ENCODE measurements at regions not wholly inside any gene's neighbourhood (a gene's known extent, or its start where the extent isn't known, plus 50 kb on each side); places are given as distances from the start of the nearest gene placed in this dataset.
A peak's percentile ranks its signal among the peaks of the same experiment; 100 is the strongest.

DNA sequence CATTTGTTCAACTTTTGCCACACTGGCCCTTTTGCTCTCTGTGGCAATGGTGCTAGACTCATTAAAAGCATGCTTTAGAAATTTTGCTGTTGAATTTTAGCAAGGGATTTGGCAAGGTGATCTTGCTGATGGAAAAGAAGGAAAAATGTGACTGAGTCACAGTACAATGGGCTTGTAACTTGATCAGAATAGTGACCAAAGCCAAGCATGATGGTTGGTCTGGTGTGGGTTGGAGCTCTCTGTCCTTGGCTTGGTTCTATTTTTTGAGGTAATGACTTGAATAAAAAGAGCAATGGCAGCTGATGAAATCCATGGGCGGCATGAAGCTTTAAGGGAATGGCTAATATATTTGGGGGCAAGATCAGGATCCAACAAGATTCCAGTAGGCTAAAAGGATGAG is 114.4 kb upstream of the ZNF366 start:
- no peak for DNase-seq (ENCODE audit: low read depth, low spot score)

DNA sequence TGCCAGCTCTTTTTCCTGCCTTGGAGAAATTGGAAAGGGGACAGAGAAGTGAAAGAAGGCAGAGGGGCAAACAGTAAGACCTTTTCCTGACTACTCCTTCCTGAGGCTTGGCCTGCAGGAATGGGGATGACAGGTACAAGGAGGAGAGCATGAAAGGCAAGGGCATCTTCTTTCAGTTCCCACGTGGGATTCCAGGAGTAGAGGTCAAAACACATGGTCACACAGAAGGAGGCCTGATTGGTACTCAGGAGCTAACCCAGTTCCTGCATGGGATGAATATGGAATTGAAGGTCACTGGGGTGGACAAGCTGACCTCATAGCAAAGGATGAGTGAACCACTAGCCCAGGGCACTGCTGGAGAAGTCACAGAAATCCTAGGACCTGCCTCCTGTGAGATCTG is 112.5 kb upstream of the ZNF366 start:
- DNase-seq (ENCODE audit: low read depth, low spot score), result no peak

DNA sequence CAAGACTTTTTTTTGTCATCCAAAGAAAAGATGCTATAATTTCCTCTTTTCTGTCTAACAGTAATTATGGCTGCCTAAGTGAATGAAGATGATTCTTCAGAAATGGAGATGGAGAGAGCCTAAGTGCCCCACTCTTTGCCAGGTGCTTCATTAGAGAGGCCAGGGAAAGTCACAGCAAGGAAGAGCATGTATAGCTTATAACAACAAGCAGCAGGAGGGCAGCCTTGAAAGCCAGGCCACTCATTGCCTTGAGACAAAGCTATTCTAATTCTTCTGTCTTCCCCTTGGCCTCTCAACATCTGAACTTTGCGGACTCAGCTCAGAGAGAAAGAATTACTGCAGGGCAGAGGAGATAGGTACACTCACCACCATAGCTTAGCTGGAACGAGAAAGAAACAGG is 112.0 kb upstream of the ZNF366 start:
- no peak for DNase-seq (ENCODE audit: low read depth, low spot score)

- no peak for DNase-seq (ENCODE audit: low read depth, low spot score)
Observed at GRCh38 chr5:72618708-72619107, 111.5 kb upstream of the ZNF366 start.

- no peak for DNase-seq (ENCODE audit: low read depth, low spot score)
Observed at GRCh38 chr5:72615061-72615460, 107.9 kb upstream of the ZNF366 start.

DNA sequence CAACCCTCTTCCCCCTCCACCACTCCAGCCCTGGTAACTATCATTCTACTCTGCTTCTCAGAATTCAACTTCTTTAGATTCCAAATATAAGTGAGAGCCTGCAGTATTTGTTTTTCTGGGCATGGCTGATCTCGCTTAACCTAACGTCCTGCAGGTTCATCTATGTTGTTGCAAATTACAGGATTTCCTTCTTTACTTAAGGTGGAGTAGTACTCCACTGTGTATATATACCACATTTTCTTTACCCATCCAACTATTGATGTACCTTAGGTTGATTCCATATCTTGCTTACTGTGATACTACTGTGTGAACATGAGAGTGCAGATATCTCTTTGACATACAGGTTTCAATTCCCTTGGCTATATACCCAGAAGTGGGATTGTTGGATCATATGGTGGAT is 106.3 kb upstream of the ZNF366 start:
- no peak for DNase-seq (ENCODE audit: low read depth, low spot score)

DNA sequence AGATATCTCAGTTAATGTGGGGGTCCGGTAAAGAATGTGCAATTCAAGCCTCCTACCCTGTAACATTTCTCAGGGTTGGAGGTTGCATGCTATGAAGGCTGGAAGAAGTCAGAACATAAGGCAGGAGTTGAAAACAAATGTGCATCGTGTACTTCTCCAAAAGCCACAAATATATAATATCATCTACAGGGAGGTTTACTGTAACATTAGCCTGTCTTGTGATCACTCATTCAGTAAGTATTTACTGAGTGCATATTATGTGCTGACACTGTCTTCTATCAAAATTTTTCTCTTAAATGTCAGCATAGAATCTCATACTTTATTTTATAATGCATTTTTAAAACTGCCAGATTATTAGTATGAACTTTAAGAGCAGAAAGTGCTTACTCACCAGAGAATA is 105.6 kb upstream of the ZNF366 start:
- no peak for DNase-seq (ENCODE audit: low read depth, low spot score)

- peak; percentile 71 for DNase-seq (ENCODE audit: low read depth, low spot score)
Observed at GRCh38 chr5:72611118-72611730, 104.0 kb upstream of the ZNF366 start.

GRCh38 chr5:72608926-72609325 is 101.7 kb upstream of the ZNF366 start:
- no peak for DNase-seq (ENCODE audit: low read depth, low spot score)

DNA sequence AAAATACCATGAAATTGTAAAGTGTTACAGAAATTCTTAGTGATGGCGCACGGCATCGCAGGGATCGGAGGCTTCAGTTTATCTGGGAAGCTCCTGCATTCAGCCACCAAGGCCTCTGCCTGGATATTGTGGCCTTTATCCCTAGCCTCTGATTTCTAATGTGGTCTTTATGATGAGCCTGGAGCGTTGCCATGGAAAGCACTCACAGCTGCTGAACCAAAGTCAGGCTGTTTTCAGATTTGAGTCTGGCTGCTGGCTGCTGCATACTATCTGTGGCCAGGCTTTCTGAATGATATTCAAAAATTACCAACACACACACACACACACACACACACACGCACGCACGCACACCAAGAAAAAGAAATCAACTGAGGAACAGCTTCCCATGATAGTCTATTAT is 101.1 kb upstream of the ZNF366 start:
- DNase-seq (ENCODE audit: low read depth, low spot score), result no peak

DNA sequence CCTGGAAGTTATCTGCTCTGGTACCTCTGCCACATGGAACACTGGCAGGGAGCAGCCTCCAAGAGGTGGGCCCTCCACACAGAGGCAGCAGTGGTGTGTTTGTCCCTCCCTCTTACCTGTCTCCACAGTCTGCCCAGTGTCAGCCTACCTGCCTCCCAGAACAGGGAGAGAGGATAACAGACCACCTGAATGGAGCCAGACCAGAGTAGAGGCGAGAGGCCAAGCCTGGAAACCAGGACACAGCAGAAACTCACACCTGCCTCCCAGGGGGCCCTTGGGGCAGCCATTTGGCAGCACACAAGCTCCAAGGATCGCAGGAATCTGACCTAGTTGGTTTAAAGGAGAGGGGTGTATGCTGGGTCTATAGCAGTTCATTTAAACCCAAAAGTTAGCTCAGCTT is 100.2 kb upstream of the ZNF366 start:
- no peak for DNase-seq (ENCODE audit: low read depth, low spot score)

- DNase-seq (ENCODE audit: low read depth, low spot score), result no peak
Observed at GRCh38 chr5:72606525-72606924, 99.3 kb upstream of the ZNF366 start.

DNA sequence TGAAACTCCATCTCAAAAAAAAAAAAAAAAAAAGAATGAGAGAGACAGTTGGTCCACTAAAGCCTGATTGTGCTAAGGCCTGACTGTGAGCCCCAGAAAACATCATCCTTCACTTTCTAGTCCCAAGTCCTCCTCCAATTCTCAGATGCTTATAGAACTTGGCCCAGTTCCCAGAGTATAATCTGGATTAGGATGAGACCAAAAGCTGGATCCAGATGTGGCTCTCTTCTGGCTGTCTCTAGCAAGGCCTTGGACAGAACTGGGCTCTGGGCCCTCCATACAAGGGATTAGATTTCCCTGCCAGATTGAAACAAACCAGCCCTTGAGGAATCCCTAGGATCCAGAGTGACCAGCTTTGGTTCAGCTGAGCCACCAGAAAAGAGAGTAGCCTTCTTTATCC is 98.4 kb upstream of the ZNF366 start:
- no peak for DNase-seq (ENCODE audit: low read depth, low spot score)

GRCh38 chr5:72604798-72605154 is 97.6 kb upstream of the ZNF366 start:
- DNase-seq (ENCODE audit: low read depth, low spot score), result no peak

DNA sequence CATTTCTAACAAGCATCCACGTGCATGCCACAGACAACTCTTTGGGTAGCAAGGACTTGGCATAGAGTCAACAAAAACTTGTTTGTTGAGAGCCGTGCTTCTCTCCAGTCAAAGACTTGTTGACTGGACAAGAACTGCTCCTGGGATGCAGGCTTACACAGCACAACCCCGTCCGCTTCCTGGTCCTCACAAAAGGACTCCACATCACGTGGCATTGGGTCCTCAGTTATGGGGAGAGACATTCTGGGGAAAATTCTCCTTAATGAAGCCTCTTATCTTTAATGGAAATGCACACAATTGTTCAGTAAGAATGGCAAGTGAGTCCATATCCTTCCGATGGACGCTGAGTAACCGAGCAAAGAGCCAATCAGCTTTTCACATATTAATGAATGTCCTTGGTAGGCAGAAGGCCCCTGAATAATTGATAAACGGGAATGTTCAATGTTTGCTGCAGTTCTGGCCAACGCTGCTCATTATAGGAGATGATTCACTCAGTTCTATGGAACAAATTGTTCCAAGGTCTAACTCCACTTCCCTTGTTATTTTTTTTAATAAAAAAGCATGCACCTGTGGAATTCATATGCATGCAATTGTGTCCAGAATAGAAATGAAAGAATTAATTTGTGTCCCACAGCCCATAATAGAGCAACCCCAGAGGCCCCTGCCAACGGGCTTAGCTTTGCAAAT is 97.0 kb upstream of the ZNF366 start:
- peak; percentile 99 for DNase-seq (ENCODE audit: low read depth, low spot score)

- DNase-seq (ENCODE audit: low read depth, low spot score), result no peak
Observed at GRCh38 chr5:72602696-72603685, 95.8 kb upstream of the ZNF366 start.

GRCh38 chr5:72601861-72602260 is 94.7 kb upstream of the ZNF366 start:
- DNase-seq (ENCODE audit: low read depth, low spot score), result no peak

- no peak for DNase-seq (ENCODE audit: low read depth, low spot score)
Observed at GRCh38 chr5:72600391-72600981, 93.3 kb upstream of the ZNF366 start.

DNA sequence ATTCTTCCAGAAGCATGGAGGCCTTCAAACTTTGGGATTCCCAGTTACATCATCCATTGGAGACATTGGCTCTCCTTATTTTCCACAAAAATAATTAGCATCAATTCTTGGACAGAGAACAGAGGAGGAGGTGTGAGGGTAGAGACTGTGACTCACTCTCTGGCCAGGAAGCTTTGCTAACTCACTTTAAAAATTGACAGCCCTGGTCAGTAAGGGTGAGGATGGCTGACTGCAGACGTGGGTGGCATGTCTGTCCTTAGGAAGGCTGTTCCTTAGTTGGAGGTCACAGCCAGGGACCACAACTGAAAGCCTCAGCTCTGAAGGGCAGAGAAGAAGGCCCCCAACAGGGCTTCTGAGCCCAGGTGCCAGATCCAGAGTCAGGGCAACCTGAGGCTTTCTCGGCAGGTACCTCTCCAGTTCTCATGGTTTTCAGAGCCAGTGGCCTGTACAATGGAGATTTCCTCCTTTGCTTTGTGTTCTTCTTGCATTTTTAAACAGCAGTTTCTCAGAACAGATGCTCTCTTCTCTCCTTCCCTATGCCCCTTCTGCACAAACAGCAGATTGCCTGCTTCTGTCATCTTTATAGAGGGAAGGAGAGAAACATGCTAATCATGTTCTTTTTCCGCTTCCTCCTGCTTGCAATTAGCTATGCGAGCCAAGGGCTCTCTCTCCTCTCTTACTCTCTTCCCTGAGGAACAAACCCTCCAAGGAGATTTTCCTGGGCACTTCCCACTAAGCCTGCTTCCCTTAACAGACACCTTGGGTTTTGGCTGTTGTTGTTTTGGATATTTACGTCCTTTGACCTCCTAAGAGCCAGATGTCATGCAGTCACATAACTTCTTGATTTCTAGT is 92.5 kb upstream of the ZNF366 start:
- DNase-seq (ENCODE audit: low read depth, low spot score), result no peak

DNA sequence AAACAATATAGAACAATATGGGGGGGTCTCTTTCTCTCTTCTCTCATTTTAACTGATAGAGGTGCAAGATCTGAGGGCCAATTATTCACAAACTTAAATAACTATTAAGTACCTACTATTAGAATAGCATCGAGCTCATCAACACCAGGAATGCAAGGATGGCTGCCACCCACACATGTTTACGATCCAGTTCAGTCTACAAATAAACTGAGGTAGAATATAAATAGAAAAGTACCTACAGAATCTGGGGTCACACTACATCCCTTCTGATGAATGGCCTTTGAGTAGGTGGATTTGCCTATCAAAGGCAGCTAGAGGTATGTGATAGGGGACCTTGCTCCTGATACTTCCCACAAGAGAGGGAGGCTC is 91.8 kb upstream of the ZNF366 start:
- no peak for DNase-seq (ENCODE audit: low read depth, low spot score)

DNA sequence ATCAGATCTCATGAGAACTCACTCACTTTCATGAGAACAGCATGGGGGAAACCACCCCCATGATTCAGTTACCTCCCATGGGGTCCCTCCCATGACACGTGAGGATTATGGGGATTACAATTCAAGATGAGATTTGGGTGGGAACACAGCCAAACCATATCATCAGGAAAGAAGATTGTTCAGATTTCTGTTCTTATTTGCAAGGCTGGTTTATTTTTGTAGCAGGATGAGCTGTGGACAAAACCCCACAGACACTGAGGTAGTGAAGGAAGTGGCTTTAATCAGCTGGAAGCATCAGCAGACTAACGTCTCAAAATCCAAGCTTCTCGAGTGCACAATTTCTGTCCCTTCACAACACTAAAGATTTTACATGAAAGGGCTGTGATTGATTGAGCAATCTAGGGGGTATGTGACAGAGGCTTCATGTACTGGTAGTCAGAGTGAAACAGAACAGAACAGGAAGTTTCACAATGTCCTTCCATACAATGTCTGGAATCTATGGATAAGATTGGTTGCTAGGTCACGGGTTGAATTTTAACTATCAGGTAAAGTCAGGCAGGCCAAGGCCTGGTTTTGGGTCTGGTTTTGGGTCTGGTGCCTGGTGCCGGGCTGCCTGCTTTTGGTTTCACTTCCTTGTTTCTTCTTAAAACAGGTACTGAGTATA is 91.3 kb upstream of the ZNF366 start:
- peak; percentile 37 for DNase-seq (ENCODE audit: low read depth, low spot score)

Measured in pulmonary artery endothelial cell (primary cell).